ENCODE measurements at regions not wholly inside any gene's neighbourhood (a gene's known extent, or its start where the extent isn't known, plus 50 kb on each side); places are given as distances from the start of the nearest gene placed in this dataset.

DNA sequence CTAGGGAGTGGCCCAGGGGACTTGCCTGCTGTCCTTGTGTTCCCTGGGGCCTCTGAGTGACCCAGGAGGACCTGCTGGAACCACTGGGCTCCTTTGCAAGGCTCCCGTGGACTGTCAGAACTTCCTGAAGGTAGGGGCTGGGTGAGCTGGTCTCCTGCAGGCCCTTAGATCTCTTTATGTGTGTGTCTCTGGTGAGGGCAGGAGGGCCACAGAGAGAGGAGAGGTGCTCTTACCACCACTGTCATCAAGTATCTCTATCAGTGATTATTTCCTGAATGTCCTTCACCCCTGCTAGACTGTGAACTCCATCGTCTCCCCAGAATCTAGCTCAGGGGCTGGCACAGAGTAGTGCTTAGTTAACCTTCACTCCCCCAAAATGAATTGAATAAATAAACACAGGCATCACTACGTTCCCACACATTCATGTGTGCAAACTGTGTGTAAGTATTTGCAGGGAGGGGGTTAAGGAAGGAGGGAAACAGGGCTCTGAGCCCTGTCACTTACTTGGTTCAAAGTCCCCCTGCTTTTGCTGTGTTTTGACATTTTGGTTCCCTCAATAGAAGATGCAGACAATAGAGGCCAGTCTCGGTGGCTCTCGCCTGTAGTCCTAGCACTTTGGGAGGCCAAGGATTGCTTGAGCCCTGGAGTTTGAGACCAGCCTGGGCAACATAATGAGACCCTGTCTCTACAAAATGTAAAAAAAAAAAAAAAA, 100.8 kb upstream of the HAAO start:
- Histone ChIP-seq H3K36me3 (no peaks in the 10 kb centered on the region), H3K9me3 (ENCODE audit: severe bottlenecking) (peaks cover 12% of the 10 kb centered on the region), H3K27me3 (ENCODE audit: insufficient read depth, low read depth, severe bottlenecking) (no peaks in the 10 kb centered on the region), H3K4me3 (ENCODE audit: low read depth, low read length) (no peak overlapping the region), H3K27ac (no peak overlapping the region)
- DNase-seq = no peak
- TF ChIP-seq, protein P1, sequence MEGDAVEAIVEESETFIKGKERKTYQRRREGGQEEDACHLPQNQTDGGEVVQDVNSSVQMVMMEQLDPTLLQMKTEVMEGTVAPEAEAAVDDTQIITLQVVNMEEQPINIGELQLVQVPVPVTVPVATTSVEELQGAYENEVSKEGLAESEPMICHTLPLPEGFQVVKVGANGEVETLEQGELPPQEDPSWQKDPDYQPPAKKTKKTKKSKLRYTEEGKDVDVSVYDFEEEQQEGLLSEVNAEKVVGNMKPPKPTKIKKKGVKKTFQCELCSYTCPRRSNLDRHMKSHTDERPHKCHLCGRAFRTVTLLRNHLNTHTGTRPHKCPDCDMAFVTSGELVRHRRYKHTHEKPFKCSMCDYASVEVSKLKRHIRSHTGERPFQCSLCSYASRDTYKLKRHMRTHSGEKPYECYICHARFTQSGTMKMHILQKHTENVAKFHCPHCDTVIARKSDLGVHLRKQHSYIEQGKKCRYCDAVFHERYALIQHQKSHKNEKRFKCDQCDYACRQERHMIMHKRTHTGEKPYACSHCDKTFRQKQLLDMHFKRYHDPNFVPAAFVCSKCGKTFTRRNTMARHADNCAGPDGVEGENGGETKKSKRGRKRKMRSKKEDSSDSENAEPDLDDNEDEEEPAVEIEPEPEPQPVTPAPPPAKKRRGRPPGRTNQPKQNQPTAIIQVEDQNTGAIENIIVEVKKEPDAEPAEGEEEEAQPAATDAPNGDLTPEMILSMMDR (IDR thresholded peaks at IDR 0.05; ENCODE audit: low read depth, low read length) = no peak

DNA sequence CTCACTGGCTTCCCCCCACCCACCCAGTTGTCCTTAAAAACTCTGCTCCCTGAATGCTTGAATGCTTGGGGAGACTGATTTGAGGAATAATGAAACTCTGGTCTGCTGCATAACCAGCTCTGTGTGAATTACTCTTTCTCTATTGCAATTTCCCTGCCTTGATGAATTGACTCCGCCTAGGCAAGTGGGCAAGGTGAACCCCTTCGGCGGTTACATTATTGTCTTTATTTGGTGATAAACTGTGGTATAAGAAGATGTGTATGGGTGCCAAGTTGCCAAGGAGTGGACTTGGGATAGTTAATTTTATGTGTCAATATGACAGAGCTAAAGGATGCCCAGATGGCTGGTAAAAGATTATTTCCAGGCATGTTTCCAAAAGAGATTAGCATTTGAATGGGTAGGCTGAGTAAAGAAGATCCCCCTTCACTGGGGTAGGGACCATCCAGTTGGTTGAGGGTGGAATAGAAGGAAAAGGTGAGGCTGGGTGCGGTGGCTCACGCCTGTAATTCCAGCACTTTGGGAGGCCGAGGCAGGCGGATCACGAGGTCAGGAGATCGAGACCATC, 98.5 kb upstream of the HAAO start:
- Histone ChIP-seq H3K4me3 (ENCODE audit: low read depth, low read length) (no peak overlapping the region), H3K27me3 (ENCODE audit: insufficient read depth, low read depth, severe bottlenecking) (no peaks in the 10 kb centered on the region), H3K9me3 (ENCODE audit: severe bottlenecking) (peaks cover 12% of the 10 kb centered on the region), H3K27ac (no peak overlapping the region), H3K36me3 (no peaks in the 10 kb centered on the region)
- no peak for DNase-seq
- TF ChIP-seq, protein P1 (IDR thresholded peaks at IDR 0.05; ENCODE audit: low read depth, low read length) = no peak

DNA sequence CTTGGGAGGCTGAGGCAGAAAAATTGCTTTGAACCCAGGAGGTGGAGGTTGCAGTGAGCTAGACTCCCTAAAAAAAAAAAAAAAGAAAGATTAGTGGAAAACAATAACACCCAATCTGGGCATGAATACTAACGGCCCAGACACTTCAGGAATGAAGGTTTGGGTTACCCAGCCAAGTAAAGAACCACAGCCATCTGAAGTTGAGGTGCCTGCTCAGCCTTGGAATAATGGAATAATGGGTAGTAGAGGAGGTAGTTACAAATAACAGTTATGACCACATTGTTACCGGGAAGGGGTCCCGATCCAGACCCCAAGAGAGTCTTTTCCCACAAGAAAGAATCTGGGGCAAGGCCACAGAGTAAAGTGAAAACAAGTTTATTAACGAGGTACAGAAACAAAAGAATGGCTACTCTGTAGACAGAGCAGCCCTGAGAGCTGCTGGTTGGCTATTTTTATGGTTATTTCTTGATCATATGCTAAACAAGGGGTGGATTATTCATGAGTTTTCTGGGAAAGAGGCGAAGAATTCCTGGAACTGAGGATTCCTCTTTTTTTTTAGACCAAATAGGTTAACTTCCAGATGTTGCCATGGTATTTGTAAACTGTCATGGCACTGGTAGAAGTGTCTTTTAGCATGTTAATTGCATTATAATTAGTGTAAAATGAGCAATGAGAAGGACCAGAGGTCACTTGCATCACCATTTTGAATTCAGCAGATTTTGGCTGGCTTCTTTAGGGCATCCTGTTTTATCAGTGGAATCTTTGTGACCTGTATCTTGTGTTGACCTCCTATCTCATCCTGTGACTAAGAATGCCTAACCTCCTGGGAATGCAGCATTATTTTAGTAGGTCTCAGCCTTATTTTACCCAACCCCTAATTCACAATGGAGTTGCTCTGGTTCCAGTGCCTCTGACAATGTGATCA, 96.2 kb upstream of the HAAO start:
- Histone ChIP-seq H3K27ac (no peak overlapping the region), H3K9me3 (ENCODE audit: severe bottlenecking) (peaks cover 12% of the 10 kb centered on the region), H3K27me3 (ENCODE audit: insufficient read depth, low read depth, severe bottlenecking) (no peaks in the 10 kb centered on the region), H3K4me3 (ENCODE audit: low read depth, low read length) (no peak overlapping the region), H3K36me3 (no peaks in the 10 kb centered on the region)
- DNase-seq = no peak
- TF ChIP-seq, protein P1 (IDR thresholded peaks at IDR 0.05; ENCODE audit: low read depth, low read length) = no peak

DNA sequence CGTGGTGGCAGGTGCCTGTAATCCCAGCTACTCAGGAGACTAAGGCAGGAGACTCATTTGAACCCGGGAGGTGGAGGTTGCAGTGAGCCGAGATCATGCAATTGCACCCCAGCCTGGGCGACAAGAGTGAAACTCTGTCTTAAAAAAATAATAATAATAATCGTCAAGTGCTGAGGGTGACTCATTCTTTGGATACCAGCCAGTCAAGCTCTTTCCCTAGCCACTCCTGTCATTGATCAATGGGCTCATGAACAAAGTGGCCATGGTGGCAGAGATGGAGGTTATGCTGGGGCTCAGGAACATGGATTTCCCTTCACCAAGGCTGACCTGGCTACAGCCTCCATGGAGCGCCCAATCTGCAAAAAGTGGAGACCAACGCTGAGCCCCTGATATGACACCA, 94.5 kb upstream of the HAAO start:
- no peak for DNase-seq
- H3K9me3 ChIP-seq (ENCODE audit: severe bottlenecking) = peaks cover 16% of the 10 kb centered on the region
- TF ChIP-seq, protein P1 (IDR thresholded peaks at IDR 0.05; ENCODE audit: low read depth, low read length) = no peak
- H3K27me3 ChIP-seq (ENCODE audit: insufficient read depth, low read depth, severe bottlenecking) = no peaks in the 10 kb centered on the region
- no peaks in the 10 kb centered on the region for H3K36me3 ChIP-seq
- H3K27ac ChIP-seq = no peak overlapping the region
- H3K4me3 ChIP-seq (ENCODE audit: low read depth, low read length) = no peak overlapping the region

DNA sequence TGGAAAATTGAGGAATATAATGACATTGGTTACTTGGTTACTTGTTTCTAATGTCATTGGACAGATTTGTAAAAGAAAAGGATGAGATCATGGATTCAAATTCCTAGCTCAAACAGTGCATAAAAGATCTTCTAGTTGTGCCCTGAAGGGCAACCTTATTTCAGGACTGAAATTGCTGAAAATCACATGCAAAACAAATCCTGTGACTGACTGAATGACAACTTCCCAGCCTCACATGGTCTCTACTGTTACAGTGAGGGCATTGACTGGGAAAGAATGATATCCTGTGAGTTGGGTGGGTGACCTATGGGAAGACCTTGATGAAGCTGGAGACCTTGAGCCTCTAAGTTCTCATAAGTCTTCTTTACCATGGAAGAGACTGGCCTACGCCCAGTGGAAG, 90.4 kb upstream of the HAAO start:
- TF ChIP-seq, protein P1 (IDR thresholded peaks at IDR 0.05; ENCODE audit: low read depth, low read length) = no peak
- Histone ChIP-seq H3K36me3 (no peaks in the 10 kb centered on the region), H3K27me3 (ENCODE audit: insufficient read depth, low read depth, severe bottlenecking) (no peaks in the 10 kb centered on the region), H3K27ac (peak overlapping the region; percentile 62; the same call in 1 of the 2 replicates), H3K9me3 (ENCODE audit: severe bottlenecking) (peaks cover 6% of the 10 kb centered on the region), H3K4me3 (ENCODE audit: low read depth, low read length) (no peak overlapping the region)
- DNase-seq = no peak

Data from WERI-Rb-1 (cell line).